ENCODE measurements at regions not wholly inside any gene's neighbourhood (a gene's known extent, or its start where the extent isn't known, plus 50 kb on each side); places are given as distances from the start of the nearest gene placed in this dataset.
A peak's percentile ranks its signal among the peaks of the same experiment; 100 is the strongest.

DNA sequence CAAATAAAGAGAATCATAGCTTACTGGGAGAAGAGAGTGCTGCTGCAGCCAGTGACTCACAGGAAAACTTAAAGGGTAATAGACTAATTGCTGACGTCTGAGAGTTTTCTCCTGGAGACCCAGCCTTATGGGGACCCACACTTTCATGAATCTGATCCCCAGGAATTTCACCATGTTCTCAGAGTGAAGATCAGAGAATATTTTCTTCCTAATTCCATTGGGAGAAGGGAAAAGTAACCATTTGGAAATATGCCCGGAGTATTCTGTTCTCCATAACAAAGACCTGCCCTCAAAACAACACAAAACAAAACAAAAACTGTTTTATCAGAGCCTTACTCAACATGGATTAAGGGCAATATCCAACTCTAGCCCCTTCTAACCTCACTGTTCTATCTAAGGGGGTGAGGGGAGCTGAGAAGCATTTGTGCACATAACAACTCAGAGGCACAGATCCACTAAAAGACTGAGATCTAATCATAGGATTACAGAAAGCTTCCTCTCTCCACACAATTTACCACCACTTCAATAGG, 168.2 kb upstream of the SSTR4 start:
- peak overlapping the region; percentile 27 for H3K9ac ChIP-seq (replicated peaks; ENCODE audit: extremely low read depth, insufficient read depth, low read length)
- DNase-seq (ENCODE audit: low read depth, low spot score) (peak; percentile 48), FAIRE-seq (peak; percentile 49)
- CTCF ChIA-PET: interaction anchor here (0.9 to 2.1 kb wide), 6 partner anchors 15 to 474 kb away, joined by 3 to 13 read pairs (median 5); no protein-coding TSS in a partner anchor
- peak overlapping the region; percentile 64 for H3K4me2 ChIP-seq (ENCODE audit: insufficient read depth, low read length)
- H3K36me3 ChIP-seq (ENCODE audit: control insufficient read depth in 2 of 2, extremely low read depth in 1 of 2, insufficient read depth in 2 of 2, low read length in 2 of 2): no peaks in the 10 kb centered on the region
- intact Hi-C loops (cut with micrococcal nuclease): loop anchor here (5.0 kb wide), 1 partner anchor 130 kb away; no protein-coding TSS in a partner anchor
- POLR2A ChIA-PET: no interaction called here
- H3K27me3 ChIP-seq (ENCODE audit: control insufficient read depth in 2 of 2, insufficient read depth in 2 of 2, low read length in 2 of 2): no peaks in the 10 kb centered on the region
- no peaks in the 10 kb centered on the region for H4K20me1 ChIP-seq (replicated peaks; ENCODE audit: control insufficient read depth, extremely low read depth, insufficient read depth, low read length)
- TF ChIP-seq CTCF (IDR thresholded peaks at IDR 0.05; ENCODE audit: extremely low read depth in 1 of 2, insufficient read depth in 1 of 2, low read depth in 1 of 2, low read length in 2 of 2) (no peak), FOS (IDR thresholded peaks at IDR 0.05; ENCODE audit: borderline replicate concordance, insufficient read depth, low read length) (peak; percentile 70)
- H3K4me1 ChIP-seq (ENCODE audit: control insufficient read depth, extremely low read depth, insufficient read depth, low read length): peaks cover 24% of the 10 kb centered on the region
- no TSS peak for BruUV-seq (replicated peaks)
- H2AFZ ChIP-seq (ENCODE audit: low read depth, low read length): peak overlapping the region; percentile 92
- H3K79me2 ChIP-seq (ENCODE audit: control insufficient read depth, insufficient read depth, low read length): no peaks in the 10 kb centered on the region
- dilution Hi-C loops (cut with MboI; ENCODE audit: extremely low pct_ligation_motif_present, low sequenced_read_pairs): no loop called here
- no peaks in the 10 kb centered on the region for H3K9me1 ChIP-seq (replicated peaks; ENCODE audit: control insufficient read depth, extremely low read depth, insufficient read depth, low read length)
- H3K27ac ChIP-seq (ENCODE audit: insufficient read depth, low read depth, low read length): peak overlapping the region; percentile 36
- H3K9me3 ChIP-seq (replicated peaks; ENCODE audit: control insufficient read depth, insufficient read depth, low read length): no peaks in the 10 kb centered on the region
- no peak overlapping the region for H3K4me3 ChIP-seq (replicated peaks in 1 of 3; ENCODE audit: insufficient read depth in 1 of 3, low read depth in 1 of 3, low read length in 3 of 3)

DNA sequence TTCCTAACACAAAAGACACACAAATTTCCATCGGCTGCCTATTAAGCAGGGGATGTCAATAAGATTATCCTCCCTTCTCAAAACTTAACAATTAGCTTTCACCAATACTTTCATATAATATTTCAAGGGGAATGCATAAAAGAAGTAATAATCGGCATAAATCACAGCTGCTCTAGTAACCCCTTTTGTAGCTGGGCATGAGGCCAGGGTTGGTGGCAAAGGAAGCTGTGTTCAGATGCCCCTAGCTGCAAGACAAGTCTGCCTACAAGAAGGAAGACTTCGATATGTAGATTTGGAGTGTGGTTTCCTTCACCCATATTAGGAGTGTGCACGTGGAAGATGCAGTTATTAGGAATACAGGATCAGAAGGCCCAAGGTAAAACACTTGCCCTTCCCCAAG, 156.9 kb upstream of the SSTR4 start:
- CTCF ChIA-PET: no interaction called here
- H3K4me1 ChIP-seq (ENCODE audit: control insufficient read depth, extremely low read depth, insufficient read depth, low read length): no peaks in the 10 kb centered on the region
- dilution Hi-C loops (cut with MboI; ENCODE audit: extremely low pct_ligation_motif_present, low sequenced_read_pairs) (no loop called here), intact Hi-C loops (cut with micrococcal nuclease) (no loop called here)
- H3K27me3 ChIP-seq (ENCODE audit: control insufficient read depth in 2 of 2, insufficient read depth in 2 of 2, low read length in 2 of 2): no peaks in the 10 kb centered on the region
- DNase-seq (ENCODE audit: low read depth, low spot score): no peak
- H3K4me2 ChIP-seq (ENCODE audit: insufficient read depth, low read length): no peak overlapping the region
- TF ChIP-seq EZH2 (IDR thresholded peaks at IDR 0.05; ENCODE audit: borderline replicate concordance, low read depth, low read length, severe bottlenecking) (no peak), FOS (IDR thresholded peaks at IDR 0.05; ENCODE audit: borderline replicate concordance, insufficient read depth, low read length) (no peak), POLR2AphosphoS5 (IDR thresholded peaks at IDR 0.05; ENCODE audit: insufficient read depth, low read depth, low read length) (no peak), JUN (IDR thresholded peaks at IDR 0.05; ENCODE audit: borderline replicate concordance, insufficient read depth, insufficient read length, low read depth) (no peak), GATA2 (IDR thresholded peaks at IDR 0.05; ENCODE audit: insufficient read depth, insufficient read length, low read depth, low read length) (no peak), POLR2A (IDR thresholded peaks at IDR 0.05; ENCODE audit: low read depth, low read length) (no peak), MYC (IDR thresholded peaks at IDR 0.05; ENCODE audit: low read depth, low read length) (no peak), CTCF (IDR thresholded peaks at IDR 0.05; ENCODE audit: extremely low read depth in 1 of 2, insufficient read depth in 1 of 2, low read depth in 1 of 2, low read length in 2 of 2) (no peak)
- TF ChIP-seq, protein P1, sequence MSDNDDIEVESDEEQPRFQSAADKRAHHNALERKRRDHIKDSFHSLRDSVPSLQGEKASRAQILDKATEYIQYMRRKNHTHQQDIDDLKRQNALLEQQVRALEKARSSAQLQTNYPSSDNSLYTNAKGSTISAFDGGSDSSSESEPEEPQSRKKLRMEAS (IDR thresholded peaks at IDR 0.05; ENCODE audit: insufficient read depth, insufficient read length): no peak
- H2AFZ ChIP-seq (ENCODE audit: low read depth, low read length): no peak overlapping the region
- H3K4me3 ChIP-seq (replicated peaks in 1 of 3; ENCODE audit: insufficient read depth in 1 of 3, low read depth in 1 of 3, low read length in 3 of 3): no peak overlapping the region
- H4K20me1 ChIP-seq (replicated peaks; ENCODE audit: control insufficient read depth, extremely low read depth, insufficient read depth, low read length): no peaks in the 10 kb centered on the region
- H3K27ac ChIP-seq (ENCODE audit: insufficient read depth, low read depth, low read length): no peak overlapping the region
- no peak overlapping the region for H3K9ac ChIP-seq (replicated peaks; ENCODE audit: extremely low read depth, insufficient read depth, low read length)
- H3K9me3 ChIP-seq (replicated peaks; ENCODE audit: control insufficient read depth, insufficient read depth, low read length): no peaks in the 10 kb centered on the region
- H3K36me3 ChIP-seq (ENCODE audit: control insufficient read depth in 2 of 2, extremely low read depth in 1 of 2, insufficient read depth in 2 of 2, low read length in 2 of 2): no peaks in the 10 kb centered on the region
- no peak for FAIRE-seq
- POLR2A ChIA-PET: no interaction called here
- BruUV-seq (replicated peaks): no TSS peak
- no peaks in the 10 kb centered on the region for H3K79me2 ChIP-seq (ENCODE audit: control insufficient read depth, insufficient read depth, low read length)
- H3K9me1 ChIP-seq (replicated peaks; ENCODE audit: control insufficient read depth, extremely low read depth, insufficient read depth, low read length): no peaks in the 10 kb centered on the region

Measured in endothelial cell of umbilical vein (primary cell).